Midbrain (tissue), 1 donor: ENCODE measurements at regions not wholly inside any gene's neighbourhood (a gene's known extent, or its start where the extent isn't known, plus 50 kb on each side); places are given as distances from the start of the nearest gene placed in this dataset.

Source experiments
- DNase-seq: peaks from one replicate; lab custom pipeline; 2025; lab: John Stamatoyannopoulos, UW

- DNase-seq = no peak
Observed at GRCh38 chr6:164294047-164294784, 879.7 kb downstream of the QKI start.

GRCh38 chr6:164291224-164291623 lies 876.7 kb downstream of the QKI start:
- no peak for DNase-seq

GRCh38 chr6:164290101-164290500 lies 875.6 kb downstream of the QKI start:
- no peak for DNase-seq

- DNase-seq = no peak
Observed at GRCh38 chr6:164286011-164286410, 871.5 kb downstream of the QKI start.

GRCh38 chr6:164283574-164283973 lies 869.1 kb downstream of the QKI start:
- no peak for DNase-seq

GRCh38 chr6:164276211-164276610 lies 861.7 kb downstream of the QKI start:
- DNase-seq = no peak

- DNase-seq = no peak
Observed at GRCh38 chr6:164275773-164276172, 861.3 kb downstream of the QKI start.

- no peak for DNase-seq
Observed at GRCh38 chr6:164274493-164274892, 860.0 kb downstream of the QKI start.

- no peak for DNase-seq
Observed at GRCh38 chr6:164273491-164273890, 859.0 kb downstream of the QKI start.

GRCh38 chr6:164266851-164267250 lies 852.3 kb downstream of the QKI start:
- no peak for DNase-seq

GRCh38 chr6:164262348-164262747 lies 847.8 kb downstream of the QKI start:
- DNase-seq = no peak

GRCh38 chr6:164258421-164258820 lies 843.9 kb downstream of the QKI start:
- DNase-seq = peak; percentile 6

- DNase-seq = no peak
Observed at GRCh38 chr6:164252948-164253347, 838.4 kb downstream of the QKI start.

GRCh38 chr6:164252291-164252690 lies 837.8 kb downstream of the QKI start:
- DNase-seq = no peak

GRCh38 chr6:164247106-164247505 lies 832.6 kb downstream of the QKI start:
- peak; percentile 33 for DNase-seq

GRCh38 chr6:164246082-164246481 lies 831.6 kb downstream of the QKI start:
- no peak for DNase-seq

GRCh38 chr6:164243949-164244348 lies 829.4 kb downstream of the QKI start:
- DNase-seq = no peak

- DNase-seq = no peak
Observed at GRCh38 chr6:164243012-164243610, 828.6 kb downstream of the QKI start.

GRCh38 chr6:164230804-164231203 lies 816.3 kb downstream of the QKI start:
- no peak for DNase-seq

- no peak for DNase-seq
Observed at GRCh38 chr6:164230259-164230658, 815.7 kb downstream of the QKI start.

GRCh38 chr6:164229716-164230115 lies 815.2 kb downstream of the QKI start:
- no peak for DNase-seq

- no peak for DNase-seq
Observed at GRCh38 chr6:164227952-164228522, 813.5 kb downstream of the QKI start.

GRCh38 chr6:164216839-164217238 lies 802.3 kb downstream of the QKI start:
- no peak for DNase-seq
